ENCODE measurements at regions not wholly inside any gene's neighbourhood (a gene's known extent, or its start where the extent isn't known, plus 50 kb on each side); places are given as distances from the start of the nearest gene placed in this dataset.
"Not testable (repeated sequence)": the region's sequence is repeated elsewhere in the genome, so short reads cannot be mapped to it uniquely, and the experiment has no call there.

DNA sequence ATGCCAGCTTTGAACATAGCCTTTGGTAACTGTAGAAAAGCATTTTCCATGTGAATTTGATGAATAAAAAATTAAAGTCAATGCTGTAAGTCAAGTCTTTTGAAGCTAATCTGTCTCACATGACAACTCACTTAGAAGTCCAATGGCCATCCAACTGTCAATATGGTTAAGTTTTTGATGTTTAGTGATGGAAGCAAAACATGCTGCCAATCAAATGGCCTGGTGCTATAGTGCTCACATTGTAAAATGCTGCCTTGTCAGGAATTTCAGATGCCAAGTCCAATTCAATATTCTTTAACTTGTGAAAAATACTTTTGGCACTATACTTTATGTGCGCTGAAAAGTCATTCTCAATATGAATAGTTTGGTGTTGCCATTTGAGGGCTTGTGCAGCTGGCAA lies 1361.8 kb upstream of the ALCAM start:
- POLR2A ChIA-PET = no interaction called here
- CTCF ChIA-PET = no interaction called here

DNA sequence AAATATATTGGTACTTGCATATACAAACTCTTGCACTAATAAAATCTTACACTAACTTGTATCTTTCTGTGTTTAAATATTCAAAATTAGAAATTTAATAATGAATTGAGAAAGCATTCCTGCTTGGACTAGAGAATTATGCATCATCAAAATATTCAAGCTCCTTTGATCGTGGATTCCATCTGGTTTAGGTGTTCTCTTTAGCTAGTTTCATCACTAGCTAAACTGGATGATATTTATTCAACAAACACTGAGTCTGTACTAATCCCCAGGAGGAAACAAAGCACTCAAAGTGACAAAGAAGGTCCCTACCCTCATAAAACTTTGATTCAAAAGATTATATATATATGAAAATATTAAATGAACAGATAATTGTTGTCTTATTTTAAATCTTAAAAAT lies 1360.9 kb upstream of the ALCAM start:
- CTCF ChIA-PET = no interaction called here
- POLR2A ChIA-PET = no interaction called here

DNA sequence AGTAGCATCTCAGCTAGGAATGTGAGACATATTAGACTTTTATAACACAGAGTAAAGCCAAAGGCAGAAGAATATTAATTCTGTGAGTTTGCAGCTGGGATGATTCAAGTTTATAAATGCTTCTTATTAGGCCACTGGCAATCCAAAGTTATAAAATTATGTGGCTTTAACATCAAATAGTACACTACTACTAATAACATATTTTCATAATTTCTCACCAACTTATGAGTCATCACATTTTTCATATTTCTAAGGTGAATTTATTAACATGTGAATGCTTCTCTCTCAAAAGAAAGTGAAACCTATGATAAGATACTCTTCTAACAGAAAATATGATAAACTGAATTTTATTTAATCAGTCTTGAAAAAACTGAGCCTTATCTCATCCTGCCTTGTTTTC lies 1348.2 kb upstream of the ALCAM start:
- POLR2A ChIA-PET = no interaction called here
- CTCF ChIA-PET = no interaction called here

DNA sequence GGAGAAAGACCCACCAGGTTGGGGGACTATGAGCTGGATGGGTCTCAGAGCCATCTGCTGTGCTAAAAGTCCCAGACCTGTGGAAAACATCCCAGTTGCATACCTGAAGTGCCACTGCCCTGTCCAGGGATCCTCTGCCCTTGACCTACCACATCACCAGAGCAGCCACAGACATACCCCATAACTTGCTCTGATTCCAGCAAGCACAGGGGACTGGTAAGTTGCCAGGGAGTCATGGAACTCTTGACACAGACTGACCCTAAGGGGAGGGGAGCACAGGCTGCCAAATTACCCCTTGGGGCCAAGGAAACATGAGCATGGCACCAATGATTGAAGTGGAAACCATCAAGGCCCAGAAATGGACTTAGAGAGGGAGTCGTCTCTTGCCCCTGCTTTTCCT lies 1335.1 kb upstream of the ALCAM start:
- CTCF ChIA-PET = no interaction called here

DNA sequence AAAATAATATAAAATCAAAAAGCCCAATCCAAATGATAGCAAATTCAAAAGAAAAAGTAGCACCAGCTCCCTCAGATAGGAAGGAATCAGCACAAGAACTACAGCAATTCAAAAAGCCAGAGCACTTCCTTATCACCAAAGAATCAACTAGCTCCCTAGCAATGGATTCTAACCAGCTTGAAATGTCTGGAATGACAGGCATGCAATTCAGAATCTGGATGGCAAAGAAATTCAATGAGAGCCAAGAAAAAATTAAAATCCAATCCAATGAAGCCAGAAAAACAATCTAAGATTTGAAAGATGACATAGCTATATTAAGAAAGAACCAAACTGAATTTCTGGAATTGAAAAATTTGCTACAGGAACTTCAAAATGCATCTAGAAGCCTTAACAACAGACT lies 1334.4 kb upstream of the ALCAM start:
- ChIA-PET CTCF (no interaction called here), POLR2A (no interaction called here)

More for the DNA sequence above, 1335.1 kb upstream of the ALCAM start:
- POLR2A ChIA-PET = no interaction called here

DNA sequence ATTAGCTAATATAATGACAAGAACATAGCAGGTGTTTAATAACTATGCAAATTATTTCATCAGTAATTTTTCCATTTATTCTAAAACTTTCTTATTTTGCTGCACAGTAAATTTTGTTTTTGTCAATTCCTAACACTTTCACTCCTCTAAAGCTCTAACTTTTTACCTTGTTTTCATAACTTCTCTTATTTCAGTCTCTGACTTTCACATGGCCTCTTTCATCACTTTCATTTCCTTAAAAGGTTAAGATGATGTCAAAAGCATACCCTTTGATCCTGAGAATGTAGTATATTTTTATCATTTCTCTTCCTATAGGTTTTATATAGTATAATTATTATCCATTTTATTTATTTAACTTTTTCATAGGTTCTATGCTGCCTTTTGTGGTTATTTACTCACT lies 1325.8 kb upstream of the ALCAM start:
- CTCF ChIA-PET = no interaction called here
- POLR2A ChIA-PET = no interaction called here

DNA sequence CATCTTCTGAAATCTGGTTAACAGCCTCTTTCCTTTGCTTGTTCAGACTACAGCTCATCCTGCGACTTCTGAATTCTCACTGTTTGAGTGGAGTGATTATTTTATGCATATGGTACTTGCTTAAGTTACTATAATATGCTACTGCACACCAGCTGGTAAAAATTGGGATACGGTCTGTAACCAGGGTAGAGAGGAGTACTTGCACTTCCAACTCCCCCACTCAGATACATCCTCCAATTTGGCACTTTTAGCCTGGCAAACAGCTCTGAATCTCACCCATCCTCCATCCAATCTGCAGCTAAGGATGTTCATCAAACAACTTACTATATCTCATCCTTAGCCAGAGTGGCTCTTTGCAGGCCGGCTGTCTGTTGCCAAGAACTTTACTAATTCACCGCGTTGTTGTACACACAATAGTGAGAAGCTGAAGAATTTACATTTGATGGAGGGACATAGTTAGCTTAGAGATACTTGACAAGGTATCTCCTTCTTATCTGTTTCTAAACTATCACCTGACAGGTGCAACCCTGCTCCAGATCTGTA lies 1323.6 kb upstream of the ALCAM start:
- POLR2A ChIA-PET, CTCF ChIA-PET: not testable (repeated sequence)

DNA sequence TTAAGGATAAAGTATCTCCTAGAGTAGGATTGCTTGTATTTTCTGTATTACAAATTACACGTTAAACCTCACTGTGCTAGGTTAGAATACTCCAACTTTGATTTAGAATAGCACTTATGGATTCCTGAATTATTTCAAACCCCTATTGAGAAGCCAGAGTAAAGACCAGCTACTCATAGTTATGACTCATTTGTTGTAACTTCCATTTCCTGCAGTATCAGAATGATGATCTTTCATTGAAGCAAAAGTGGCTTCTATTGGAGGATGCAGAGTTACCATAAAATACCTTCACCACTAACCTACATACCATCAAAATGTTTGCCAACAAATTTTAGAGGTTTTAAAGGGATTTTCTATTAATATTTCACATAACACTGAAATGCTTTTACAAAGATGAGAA lies 1322.7 kb upstream of the ALCAM start:
- CTCF ChIA-PET = no interaction called here
- POLR2A ChIA-PET = no interaction called here

DNA sequence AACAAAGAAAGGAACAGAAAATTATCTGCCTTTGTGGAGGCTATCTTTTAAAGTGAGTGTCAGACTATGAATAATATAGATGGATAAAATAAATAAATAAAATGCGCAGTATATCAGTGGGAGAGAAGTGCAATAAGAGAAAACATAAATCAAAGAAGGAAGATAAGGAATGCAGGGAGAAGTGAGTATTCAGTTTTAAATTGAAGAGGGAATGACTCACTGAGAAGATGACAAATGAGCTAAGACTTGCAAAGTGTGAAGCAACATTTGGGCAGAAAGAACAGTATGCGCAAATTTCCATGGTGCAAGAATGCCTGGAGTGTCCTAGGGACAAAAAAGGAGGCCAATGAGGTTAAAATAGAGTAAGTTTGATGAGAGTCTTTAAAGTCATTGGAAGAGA lies 1300.1 kb upstream of the ALCAM start:
- CTCF ChIA-PET = no interaction called here
- POLR2A ChIA-PET = no interaction called here

DNA sequence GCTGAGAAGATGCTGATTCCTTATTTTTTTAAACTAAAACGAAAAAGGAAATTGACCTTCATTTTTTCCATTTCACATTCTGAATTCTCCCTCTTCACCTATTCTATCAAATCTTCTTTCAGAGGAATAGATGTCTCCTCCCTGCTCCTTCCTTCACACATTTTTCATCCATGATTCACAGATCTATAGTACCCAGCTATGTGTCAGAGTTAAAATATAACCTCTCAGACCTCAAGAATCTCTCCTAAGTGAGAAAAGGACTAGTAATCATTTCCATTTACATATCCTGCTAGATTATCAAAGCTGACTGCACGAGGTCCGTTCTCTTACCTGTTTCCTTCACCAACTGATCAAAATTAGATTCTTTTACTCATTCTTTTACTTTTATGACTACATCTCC lies 1297.6 kb upstream of the ALCAM start:
- ChIA-PET CTCF (no interaction called here), POLR2A (no interaction called here)

DNA sequence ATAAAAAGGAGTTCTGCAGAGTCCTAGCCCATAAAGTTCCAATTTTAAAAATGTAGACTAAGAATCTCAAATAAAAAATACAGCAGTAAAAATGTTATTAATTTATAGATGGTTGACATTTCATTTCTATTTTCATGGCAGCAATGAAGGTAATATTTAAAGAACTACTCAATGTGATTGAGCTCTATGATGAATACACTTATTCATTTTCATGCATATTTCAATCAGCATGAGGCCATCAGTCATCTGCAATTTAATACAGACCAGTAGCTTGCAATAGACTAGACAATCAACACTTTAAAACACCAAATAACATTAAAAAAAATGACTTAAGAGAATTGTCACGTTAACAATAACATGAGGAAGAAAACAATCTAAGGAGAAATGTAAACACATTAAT lies 1295.8 kb upstream of the ALCAM start:
- POLR2A ChIA-PET = no interaction called here
- CTCF ChIA-PET = no interaction called here

DNA sequence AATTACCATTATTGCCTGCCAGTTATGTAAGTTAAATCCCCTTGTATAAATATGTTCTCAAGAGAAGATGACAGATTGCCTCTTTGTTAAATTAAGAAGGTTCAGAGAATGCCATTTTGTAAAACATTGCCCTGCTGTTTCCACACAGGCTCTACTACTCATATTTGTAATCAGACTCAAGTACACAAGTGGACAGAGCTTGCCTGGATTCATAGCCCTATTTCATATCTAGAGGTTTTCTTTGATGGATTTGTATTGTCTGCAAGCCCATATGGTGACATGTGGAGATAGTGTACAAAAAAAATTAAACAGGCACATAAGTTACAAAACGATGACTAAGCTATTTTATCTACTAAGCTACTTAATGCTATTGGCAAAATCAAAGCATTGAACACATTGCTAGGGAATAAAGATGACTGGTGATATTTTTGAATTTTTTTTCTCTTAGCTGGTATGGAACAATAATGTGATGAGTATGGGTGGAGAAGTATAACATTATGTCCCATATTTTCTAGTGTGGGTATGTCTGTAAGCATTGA lies 1286.6 kb upstream of the ALCAM start:
- ChIA-PET POLR2A (no interaction called here), CTCF (no interaction called here)

DNA sequence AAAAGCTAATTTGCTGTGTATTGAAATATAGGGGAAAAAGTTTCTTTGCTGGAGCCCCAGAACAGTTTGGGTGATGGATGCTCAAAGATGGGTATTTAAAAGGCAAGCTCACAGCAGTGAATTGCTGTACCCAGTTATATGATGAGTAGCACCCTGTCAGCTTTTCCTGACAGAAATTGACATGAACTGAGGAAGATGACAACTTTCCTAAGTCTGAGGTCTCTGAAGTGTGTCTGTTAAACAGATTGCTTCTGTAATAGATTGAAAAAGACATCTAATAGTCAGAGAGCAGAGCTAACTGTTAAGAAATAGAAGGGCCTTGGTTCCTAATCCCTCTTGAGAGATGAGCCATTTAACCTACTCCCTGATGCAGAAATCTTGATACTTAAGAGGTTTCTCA lies 1278.0 kb upstream of the ALCAM start:
- CTCF ChIA-PET = no interaction called here
- POLR2A ChIA-PET = no interaction called here

DNA sequence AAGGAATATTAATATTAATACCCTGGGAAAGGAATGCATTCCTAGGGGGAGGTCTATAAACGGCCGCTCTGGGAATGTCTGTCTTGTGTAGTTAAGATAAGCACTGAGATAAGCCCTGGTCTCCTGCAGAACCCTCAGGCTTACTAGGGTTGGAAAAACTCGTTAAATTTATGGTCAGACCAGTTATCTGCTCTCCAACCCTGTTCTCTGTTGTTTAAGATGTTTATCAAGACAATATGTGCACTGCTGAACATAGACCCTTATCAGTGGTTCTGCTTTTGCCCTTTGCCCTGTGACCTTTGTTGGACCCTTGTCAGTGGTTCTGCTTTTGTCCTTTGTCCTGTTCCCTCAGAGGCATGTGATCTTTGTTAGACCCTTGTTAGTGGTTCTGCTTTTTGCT lies 1276.7 kb upstream of the ALCAM start:
- POLR2A ChIA-PET = not testable (repeated sequence)

DNA sequence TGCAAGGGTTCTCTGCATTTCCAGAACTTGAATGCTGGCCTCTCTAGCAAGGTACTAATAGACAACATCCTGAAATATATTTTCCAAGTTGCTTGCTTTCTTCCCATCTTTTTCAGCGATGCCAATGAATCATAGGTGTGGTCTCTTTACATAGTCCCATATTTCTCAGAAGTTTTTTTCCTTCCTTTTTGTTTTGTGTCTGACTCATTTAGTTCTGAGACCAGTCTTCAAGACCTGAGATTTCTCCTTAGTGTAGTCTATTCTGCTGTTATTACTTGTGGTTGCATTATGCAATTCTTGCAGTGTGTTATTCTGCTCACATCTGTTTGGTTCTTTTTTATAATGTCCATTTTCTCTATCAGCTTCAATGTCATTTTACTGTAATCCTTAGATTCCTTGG lies 1265.0 kb upstream of the ALCAM start:
- ChIA-PET POLR2A (no interaction called here), CTCF (interaction anchor here (0.9 kb wide), 1 partner anchor 8 kb away, joined by 3 read pairs; no protein-coding TSS in a partner anchor)

More for the DNA sequence above, 1276.7 kb upstream of the ALCAM start:
- CTCF ChIA-PET = not testable (repeated sequence)

DNA sequence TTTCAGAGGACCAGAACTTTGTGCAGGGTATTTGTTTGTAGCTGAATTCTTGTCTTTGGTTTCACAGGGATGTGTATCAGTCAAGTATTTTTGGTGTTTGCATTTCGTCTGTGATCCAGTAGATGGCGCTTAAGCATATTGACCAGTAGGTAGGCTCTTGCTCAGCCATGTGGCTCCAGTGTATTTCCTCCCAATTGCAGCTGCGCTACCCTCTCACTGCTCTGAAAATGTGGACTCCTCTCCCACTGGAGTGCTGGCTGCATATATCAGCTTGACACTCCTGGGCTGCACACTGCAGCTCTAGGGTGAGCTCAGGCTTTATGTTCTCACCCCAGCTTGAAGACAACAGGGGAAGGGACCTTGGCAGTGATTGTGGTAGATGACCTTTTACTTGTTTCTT lies 1264.3 kb upstream of the ALCAM start:
- POLR2A ChIA-PET = no interaction called here
- CTCF ChIA-PET = interaction anchor here (0.9 kb wide), 1 partner anchor 8 kb away, joined by 3 read pairs; no protein-coding TSS in a partner anchor

DNA sequence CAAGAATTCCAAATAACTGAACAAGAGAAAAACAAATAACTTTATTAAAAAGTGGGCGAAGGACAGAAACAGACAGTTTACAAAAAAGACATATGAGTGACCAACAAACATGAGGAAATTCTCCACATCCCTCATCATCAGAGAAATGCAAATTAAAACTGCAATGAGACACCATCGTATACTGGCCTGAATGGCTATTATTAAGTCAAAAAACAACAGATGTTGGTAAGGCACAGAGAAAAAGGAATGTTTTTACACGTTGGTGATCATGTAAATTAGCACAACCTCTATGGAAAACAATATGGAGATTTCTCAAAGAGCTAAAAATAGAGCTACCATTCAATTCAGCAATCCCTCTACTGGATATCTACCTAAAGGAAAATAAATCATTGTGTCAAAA lies 1260.4 kb upstream of the ALCAM start:
- ChIA-PET POLR2A (no interaction called here), CTCF (no interaction called here)

DNA sequence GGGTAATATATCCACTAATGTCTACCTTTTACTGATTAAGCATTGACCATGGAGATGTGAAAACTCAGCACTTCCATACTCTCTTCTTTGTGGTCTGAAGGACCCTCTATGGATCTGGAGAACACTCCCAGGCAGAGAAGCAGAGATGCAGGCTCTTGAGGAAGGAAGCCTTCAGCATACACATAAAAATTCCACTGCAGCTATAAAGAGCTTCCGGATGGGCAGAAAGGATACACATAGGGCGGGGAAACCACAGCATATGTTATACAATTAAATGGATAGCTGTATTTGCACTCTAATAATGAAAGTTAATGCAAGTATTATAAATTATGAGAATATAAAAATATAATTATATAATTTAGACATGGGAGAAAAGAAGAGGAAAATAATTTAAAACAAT lies 1258.2 kb upstream of the ALCAM start:
- ChIA-PET POLR2A (no interaction called here), CTCF (no interaction called here)

DNA sequence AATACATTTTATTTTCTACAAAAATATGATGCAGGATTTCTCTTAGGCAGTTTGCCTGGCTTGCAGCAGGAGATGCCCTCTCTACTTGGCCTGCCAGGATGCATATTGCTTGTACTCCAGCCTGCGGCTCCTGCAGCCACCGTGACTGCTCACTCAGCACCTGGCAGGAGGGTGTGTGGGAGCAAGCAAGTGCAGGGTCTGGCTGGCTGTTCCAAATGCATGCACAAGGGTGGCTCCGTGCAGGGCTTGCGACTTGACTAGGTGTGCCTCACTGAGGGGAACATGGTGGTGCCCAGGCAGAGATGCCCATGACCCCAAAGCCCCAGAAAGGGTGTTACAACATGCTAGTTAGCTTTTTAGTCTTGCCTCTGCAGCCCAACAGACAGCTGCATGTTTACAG lies 1240.2 kb upstream of the ALCAM start:
- POLR2A ChIA-PET = no interaction called here
- CTCF ChIA-PET = no interaction called here

DNA sequence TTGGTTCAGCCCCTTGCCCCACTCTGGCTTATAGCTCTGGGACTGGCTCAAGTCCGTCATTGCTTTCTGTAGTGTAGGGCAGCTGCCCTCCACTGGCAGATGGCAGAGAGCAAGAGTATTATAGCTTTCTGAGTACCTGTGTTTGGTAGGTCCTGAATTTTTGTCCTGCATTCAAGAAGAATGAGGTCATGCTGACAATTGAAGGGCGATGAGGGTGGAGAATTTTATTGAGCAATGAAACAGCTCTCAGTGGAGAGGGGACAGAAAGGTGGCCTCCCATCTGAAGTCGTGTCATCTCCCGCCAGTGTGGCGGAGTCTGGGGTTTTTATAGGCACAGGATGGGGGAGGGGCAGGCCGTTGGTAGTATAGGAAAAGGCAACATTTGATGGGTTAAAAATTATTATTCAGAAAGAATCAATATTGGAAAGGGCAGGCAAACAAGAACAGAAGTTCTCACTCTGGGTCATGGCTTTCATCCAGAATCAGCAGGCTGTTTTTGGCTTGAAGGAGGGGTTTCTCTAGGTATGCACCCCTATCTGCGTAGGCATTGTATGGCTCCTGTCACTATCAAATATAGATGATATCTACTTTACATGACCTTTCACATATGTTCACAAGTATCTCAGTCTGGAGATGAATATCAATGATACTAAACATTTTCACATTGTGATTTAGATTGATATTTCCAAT lies 1239.7 kb upstream of the ALCAM start:
- CTCF ChIA-PET = no interaction called here
- POLR2A ChIA-PET = no interaction called here

DNA sequence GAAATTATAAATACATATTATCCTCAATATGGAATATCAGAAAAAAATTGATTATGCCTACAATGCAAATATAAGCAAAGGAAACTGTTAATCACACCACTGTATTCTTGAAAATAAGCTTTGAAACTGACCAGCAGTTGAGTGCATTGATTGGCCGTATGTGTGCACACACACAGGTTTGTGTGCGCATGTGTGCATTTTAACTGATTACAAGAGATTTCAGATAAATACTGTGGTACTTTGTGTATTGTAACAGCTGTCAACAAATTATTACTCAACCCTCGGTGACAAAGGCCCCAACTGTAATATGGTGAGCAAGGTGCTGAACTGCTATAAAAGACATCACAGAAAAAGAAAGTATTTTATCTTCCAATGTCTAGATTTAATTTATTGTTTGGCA lies 1238.9 kb upstream of the ALCAM start:
- ChIA-PET CTCF (no interaction called here), POLR2A (no interaction called here)

Measured in activated CD8-positive, alpha-beta memory T cell treated with anti-CD3 and anti-CD28 coated beads for 36 hours (primary cell).